ENCODE measurements at regions not wholly inside any gene's neighbourhood (a gene's known extent, or its start where the extent isn't known, plus 50 kb on each side); places are given as distances from the start of the nearest gene placed in this dataset.

DNA sequence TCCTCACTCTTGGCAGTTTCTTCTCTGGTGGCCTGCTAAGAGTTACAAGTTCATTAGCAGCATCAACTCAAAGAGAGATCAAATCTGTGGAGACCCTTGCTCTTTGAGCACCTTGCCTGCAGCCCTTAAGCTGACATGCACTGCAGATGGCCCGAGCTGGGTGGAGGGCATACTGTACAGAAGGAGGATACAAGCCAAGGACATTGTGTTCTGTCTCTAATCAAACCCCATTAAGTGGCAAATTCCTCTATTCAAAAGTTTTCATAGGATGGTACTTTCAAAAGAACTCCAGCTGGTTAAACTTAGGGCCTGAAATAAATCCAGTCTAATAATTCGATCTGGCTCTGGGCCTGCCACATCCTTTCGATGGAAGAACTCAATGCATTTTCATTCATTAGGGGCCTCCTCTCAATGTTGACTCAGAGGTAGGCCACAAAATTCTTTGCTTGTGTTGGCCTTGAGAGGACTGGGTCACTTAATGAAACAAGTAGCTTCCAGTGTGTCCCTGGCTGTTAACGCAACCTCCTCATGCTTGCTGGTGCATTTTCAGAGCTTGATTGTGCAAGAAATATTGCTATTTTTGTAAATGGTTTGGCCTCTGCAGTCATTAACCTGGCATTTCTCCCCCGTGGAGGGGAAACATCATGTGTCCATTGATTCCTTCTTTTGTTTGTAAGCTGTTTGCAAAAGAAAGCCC, 318.2 kb downstream of the NUAK1 start:
- no peak for TF ChIP-seq CTCF (IDR thresholded peaks at IDR 0.05; ENCODE audit: low read length)
- no peak for TF ChIP-seq EZH2 (IDR thresholded peaks at IDR 0.05; ENCODE audit: borderline replicate concordance, low read length)

Measured in OCI-LY1 (cell line).